HCT116 (cell line): ENCODE measurements at regions not wholly inside any gene's neighbourhood (a gene's known extent, or its start where the extent isn't known, plus 50 kb on each side); places are given as distances from the start of the nearest gene placed in this dataset.

Source experiments
- ATAC-seq: fragments of 200-7000 bp; cut with Tn5 transposase; 2 replicates; pipeline ENCODE4 v1.9.1; 2020; ENCODE audit warnings: mild to moderate bottlenecking, moderate library complexity
- BruUV-seq: library from RNA; stranded (reverse); fragments of 400-500 nt; replicated peaks from 2 replicates; lab custom pipeline; 2021; lab: Mats Ljungman, UMichigan
- CTCF ChIA-PET: fragments of 300-600 bp; sonication (Branson Sonifier 250); formaldehyde crosslinking; loops from one replicate; lab custom pipeline; 2021; ENCODE audit warnings: antibody characterized with exemption; lab: Charles Lee
- POLR2A ChIA-PET: fragments of 300-600, 350-600 bp; sonication (Branson Sonifier 250); formaldehyde crosslinking; loops from one replicate; lab custom pipeline; 2021; ENCODE audit warnings: antibody characterized with exemption; lab: Charles Lee
- RAD21 ChIA-PET, 2 experiments: fragments of 300-600 bp; sonication (Branson Sonifier 250); formaldehyde crosslinking; loops; one replicate each; lab custom pipeline; 2023; ENCODE audit warnings: low total read pairs in 2 of 2; ENCODE audit not compliant: uncharacterized antibody in 2 of 2, unreplicated experiment in 2 of 2, low non-redundant PET in 1 of 2; lab: Charles Lee
- DNase-seq: peaks from one replicate; pipeline ENCODE4 v3.0.0-alpha.2; 2010; ENCODE audit warnings: low read depth, low spot score
- H2AFZ ChIP-seq: fragments of 200-600 bp; shearing (Covaris generic), sonication (generic); 2 replicates; pipeline ENCODE4 v1.6.1; 2017; ENCODE audit warnings: low read depth, mixed run types, mixed read lengths, antibody characterized with exemption, low read length; ENCODE audit not compliant: poor library complexity, severe bottlenecking
- H3K27ac ChIP-seq: 2 replicates; pipeline ENCODE4 v1.5.1; 2012; ENCODE audit warnings: low read depth, low read length
- H3K27me3 ChIP-seq: fragments of 200-600 bp; sonication (generic); 2 replicates; pipeline ENCODE4 v1.6.1; 2016; ENCODE audit warnings: mixed run types, low read length, mixed read lengths; ENCODE audit not compliant: insufficient read depth
- H3K36me3 ChIP-seq, 2 experiments: fragments of 200-500 bp in 1 of 2; fragments of 200-600 bp in 1 of 2; sonication (Bioruptor generic) in 1 of 2; sonication (generic) in 1 of 2; 2 replicates each; pipeline versions ENCODE4 v1.5.1 to v1.6.1; 2014 to 2016; ENCODE audit warnings: low read length in 2 of 2, inconsistent platforms in 1 of 2, mixed read lengths in 1 of 2, mixed run types in 1 of 2; ENCODE audit not compliant: insufficient read depth in 2 of 2, control insufficient read depth in 1 of 2
- H3K4me1 ChIP-seq, 2 experiments: fragments of 200-600 bp in 1 of 2; sonication (generic) in 1 of 2; 2 replicates each; pipeline versions ENCODE4 v1.5.1 to v1.6.1; 2012 to 2017; ENCODE audit warnings: low read length in 2 of 2, inconsistent platforms in 1 of 2, mild to moderate bottlenecking in 1 of 2, mixed read lengths in 1 of 2, mixed run types in 1 of 2, moderate library complexity in 1 of 2; ENCODE audit not compliant: insufficient read depth in 2 of 2, control insufficient read depth in 1 of 2
- H3K4me2 ChIP-seq: fragments of 200-600 bp; sonication (generic); 2 replicates; pipeline ENCODE4 v1.6.1; 2017; ENCODE audit warnings: mixed run types, low read length, mixed read lengths
- H3K4me3 ChIP-seq, 2 experiments: fragments of 200-600 bp in 1 of 2; sonication (generic) in 1 of 2; replicated peaks in 1 of 2; 2 replicates each; pipeline ENCODE4 v1.5.1; 2011 to 2016; ENCODE audit warnings: low read length in 2 of 2, control low read depth in 1 of 2, low read depth in 1 of 2, mild to moderate bottlenecking in 1 of 2, mixed read lengths in 1 of 2, mixed run types in 1 of 2
- H3K79me2 ChIP-seq: fragments of 200-600 bp; sonication (generic); 2 replicates; pipeline ENCODE4 v1.6.1; 2017; ENCODE audit warnings: mild to moderate bottlenecking, mixed run types, low read length, moderate library complexity, mixed read lengths; ENCODE audit not compliant: insufficient read depth
- H3K9ac ChIP-seq: fragments of 200-600 bp; sonication (generic); 2 replicates; pipeline ENCODE4 v1.6.1; 2016; ENCODE audit warnings: low read length, mixed read lengths
- H3K9me2 ChIP-seq: fragments of 200-600 bp; sonication (generic), shearing (Covaris generic); 2 replicates; pipeline ENCODE4 v1.6.1; 2017; ENCODE audit warnings: mixed run types, mild to moderate bottlenecking, moderate library complexity; ENCODE audit not compliant: insufficient read depth
- H3K9me3 ChIP-seq, 2 experiments: fragments of 200-500 bp in 1 of 2; fragments of 200-600 bp in 1 of 2; sonication (Bioruptor generic) in 1 of 2; sonication (generic) in 1 of 2; 2 replicates each; pipeline ENCODE4 v1.6.1; 2014 to 2017; ENCODE audit warnings: low read length in 2 of 2, mixed read lengths in 2 of 2, inconsistent platforms in 1 of 2, low read depth in 1 of 2, mild to moderate bottlenecking in 1 of 2, mixed run types in 1 of 2, moderate library complexity in 1 of 2; ENCODE audit not compliant: control insufficient read depth in 1 of 2, insufficient read depth in 1 of 2
- H4K20me1 ChIP-seq: fragments of 200-600 bp; sonication (generic), shearing (Covaris generic); 2 replicates; pipeline ENCODE4 v1.6.1; 2017; ENCODE audit warnings: mixed run types, mild to moderate bottlenecking, moderate library complexity; ENCODE audit not compliant: insufficient read depth
- CTCF ChIP-seq, 3 experiments: fragments of 200-600 bp in 1 of 3; sonication (generic) in 1 of 3; IDR thresholded peaks in 2 of 3; conservative IDR thresholded peaks in 1 of 3; 2 replicates each; pipeline ENCODE4 v1.5.1; 2012 to 2017; ENCODE audit warnings: low read depth in 2 of 3, low read length in 2 of 3, antibody characterized with exemption in 1 of 3, borderline replicate concordance in 1 of 3, control low read depth in 1 of 3, mild to moderate bottlenecking in 1 of 3, mixed read lengths in 1 of 3, mixed run types in 1 of 3, moderate library complexity in 1 of 3; ENCODE audit not compliant: insufficient read depth in 1 of 3
- POLR2AphosphoS5 ChIP-seq: IDR thresholded peaks from 2 replicates; pipeline ENCODE4 v1.6.1; 2011; ENCODE audit warnings: mild to moderate bottlenecking, low read depth, low read length, moderate library complexity
- RAD21 ChIP-seq: IDR thresholded peaks from 2 replicates; pipeline ENCODE4 v1.6.1; 2012; ENCODE audit warnings: low read depth, mild to moderate bottlenecking
- ZBTB33 ChIP-seq: IDR thresholded peaks from 2 replicates; pipeline ENCODE4 v1.6.1; 2011; ENCODE audit warnings: mild to moderate bottlenecking, low read length, moderate library complexity; ENCODE audit not compliant: insufficient replicate concordance; ENCODE audit errors: extremely low read depth
- intact Hi-C: fragments of 100-400 bp; cut with micrococcal nuclease; formaldehyde crosslinking; loops from 2 replicates; pipeline ENCODE4 v1.10.0; 2022

- TF ChIP-seq ZBTB33, result no peak
- TF ChIP-seq CTCF (IDR thresholded peaks at IDR 0.05 in 2 of 3, conservative IDR thresholded peaks at IDR 0.05 in 1 of 3; ENCODE audit: borderline replicate concordance in 1 of 3, insufficient read depth in 1 of 3, low read depth in 2 of 3, low read length in 2 of 3), result peak; percentile 51 to 71 (median 63); a peak in 5 of 6 replicates
- TF ChIP-seq RAD21, result peak; percentile 82
- no peak for TF ChIP-seq POLR2AphosphoS5
- POLR2A ChIA-PET, result no interaction called here
- RAD21 ChIA-PET, result interaction anchor here (0.6 to 1.0 kb wide), 2 partner anchors 1174 kb away, joined by 3 to 4 read pairs; no protein-coding TSS in a partner anchor
Measured at GRCh38 chr2:198314559-198315153, 510.3 kb downstream of the PLCL1 start.

More at GRCh38 chr2:198314559-198315153, 510.3 kb downstream of the PLCL1 start:
- H3K9ac ChIP-seq, result no peak overlapping the region
- no peaks in the 10 kb centered on the region for H4K20me1 ChIP-seq
- peak; percentile 76 for ATAC-seq
- no peaks in the 10 kb centered on the region for H3K79me2 ChIP-seq
- no peaks in the 10 kb centered on the region for H3K9me3 ChIP-seq
- H3K4me3 ChIP-seq, result no peak overlapping the region
- CTCF ChIA-PET, result interaction anchor here (0.7 to 3.9 kb wide), 15 partner anchors 9 to 1626 kb away, joined by 3 to 39 read pairs (median 6); no protein-coding TSS in a partner anchor
- peak; percentile 54 for DNase-seq
- intact Hi-C loops, result loop anchor here (2.0 to 10.0 kb wide), 6 partner anchors 343 to 1630 kb away; no protein-coding TSS in a partner anchor
- no peak overlapping the region for H3K27ac ChIP-seq
- no peaks in the 10 kb centered on the region for H3K9me2 ChIP-seq
- no peak overlapping the region for H2AFZ ChIP-seq
- no TSS peak for BruUV-seq
- H3K36me3 ChIP-seq, result no peaks in the 10 kb centered on the region
- H3K27me3 ChIP-seq, result peaks cover 32% of the 10 kb centered on the region
- no peak overlapping the region for H3K4me2 ChIP-seq
- no peaks in the 10 kb centered on the region for H3K4me1 ChIP-seq
